ENCODE measurements at regions not wholly inside any gene's neighbourhood (a gene's known extent, or its start where the extent isn't known, plus 50 kb on each side); places are given as distances from the start of the nearest gene placed in this dataset.
A peak's percentile ranks its signal among the peaks of the same experiment; 100 is the strongest.

GRCh38 chr10:4246881-4247358, 461.9 kb upstream of the KLF6 start:
- H3K4me3 ChIP-seq = no peak overlapping the region
- H3K27ac ChIP-seq = peak overlapping the region; percentile 48 to 56
- H3K36me3 ChIP-seq = no peaks in the 10 kb centered on the region
- peaks cover 0 to 37% of the 10 kb centered on the region in 2 donors for H3K4me1 ChIP-seq
- no peaks in the 10 kb centered on the region for H3K9me3 ChIP-seq
- no peak for TF ChIP-seq CTCF (IDR thresholded peaks at IDR 0.05)
- DNase-seq (ENCODE audit: low spot score) = no peak
- no peaks in the 10 kb centered on the region for H3K27me3 ChIP-seq

- peaks cover 0 to 51% of the 10 kb centered on the region in 2 donors for H3K4me1 ChIP-seq
- no peak for DNase-seq (ENCODE audit: low spot score)
- H3K27me3 ChIP-seq = no peaks in the 10 kb centered on the region
- peak overlapping the region; percentile 41 to 45 for H3K4me3 ChIP-seq
- no peaks in the 10 kb centered on the region for H3K36me3 ChIP-seq
- TF ChIP-seq CTCF (IDR thresholded peaks at IDR 0.05) = no peak
- H3K9me3 ChIP-seq = no peaks in the 10 kb centered on the region
- peak overlapping the region; percentile 85 to 94 for H3K27ac ChIP-seq
Observed at GRCh38 chr10:4243651-4244050, 458.6 kb upstream of the KLF6 start.

GRCh38 chr10:4243169-4243568, 458.2 kb upstream of the KLF6 start:
- H3K9me3 ChIP-seq = no peaks in the 10 kb centered on the region
- TF ChIP-seq CTCF (IDR thresholded peaks at IDR 0.05) = no peak
- peak overlapping the region; percentile 85 to 94 for H3K27ac ChIP-seq
- H3K27me3 ChIP-seq = no peaks in the 10 kb centered on the region
- peaks cover 0 to 51% of the 10 kb centered on the region in 2 donors for H3K4me1 ChIP-seq
- H3K36me3 ChIP-seq = no peaks in the 10 kb centered on the region
- no peak for DNase-seq (ENCODE audit: low spot score)
- H3K4me3 ChIP-seq = peak overlapping the region; percentile 41 to 45

DNA sequence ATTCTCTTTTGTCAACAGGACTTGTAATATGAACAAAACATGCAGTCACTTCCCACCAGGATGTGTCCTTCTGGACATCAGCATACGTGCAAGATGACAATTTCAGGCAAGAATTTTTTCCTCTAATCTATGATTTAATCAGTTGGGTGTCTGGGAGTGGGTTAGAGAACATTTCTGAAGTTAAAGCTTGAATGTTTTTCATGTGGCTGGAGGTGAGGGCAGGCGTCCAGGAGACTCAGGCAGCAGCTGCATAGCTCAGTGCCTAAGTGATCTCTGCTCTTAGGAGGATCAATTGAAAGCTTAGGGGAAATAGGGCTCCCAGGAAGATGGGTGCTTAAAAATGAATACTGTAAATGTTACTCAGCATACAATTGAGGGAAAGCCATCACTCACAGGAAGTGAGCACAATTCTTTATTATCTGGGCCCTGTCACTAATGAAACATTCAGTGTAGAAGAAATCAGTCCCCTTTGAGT, 457.6 kb upstream of the KLF6 start:
- no peaks in the 10 kb centered on the region for H3K9me3 ChIP-seq
- no peak for TF ChIP-seq CTCF (IDR thresholded peaks at IDR 0.05)
- DNase-seq (ENCODE audit: low spot score) = no peak
- H3K27ac ChIP-seq = peak overlapping the region; percentile 85 to 94
- peak overlapping the region; percentile 41 to 45 for H3K4me3 ChIP-seq
- H3K4me1 ChIP-seq = peaks cover 0 to 51% of the 10 kb centered on the region in 2 donors
- no peaks in the 10 kb centered on the region for H3K27me3 ChIP-seq
- no peaks in the 10 kb centered on the region for H3K36me3 ChIP-seq

DNA sequence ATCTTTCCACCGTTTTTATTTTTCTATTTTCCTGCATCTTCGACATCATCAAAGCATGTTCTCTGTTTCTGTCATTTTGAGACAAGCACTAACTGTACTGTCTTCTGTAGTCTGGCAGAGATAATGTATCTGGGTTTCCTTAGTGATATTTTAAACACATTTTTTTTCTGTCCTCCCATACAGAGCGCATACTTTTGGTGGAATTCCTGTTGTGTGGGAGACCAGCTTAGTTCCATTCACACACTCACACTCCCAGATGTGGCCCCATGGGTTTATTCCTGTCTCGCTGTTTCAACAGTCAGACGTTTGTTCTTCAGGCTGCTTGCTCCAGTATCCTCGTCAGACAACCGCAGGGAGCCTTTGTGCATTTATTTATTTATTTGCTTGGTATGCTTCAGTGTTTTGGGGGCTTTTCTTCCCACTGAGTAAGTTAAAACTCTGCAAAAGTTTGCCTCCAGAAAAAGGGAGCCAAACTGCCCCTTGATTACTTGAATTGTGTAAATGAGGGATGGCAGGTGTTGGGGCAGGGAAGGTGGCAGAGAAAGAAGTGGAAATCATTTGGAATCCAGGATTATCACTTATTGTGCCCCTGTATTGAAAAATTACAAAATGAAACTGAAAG, 456.8 kb upstream of the KLF6 start:
- Histone ChIP-seq H3K4me1 (peaks cover 0 to 45% of the 10 kb centered on the region in 2 donors), H3K9me3 (no peaks in the 10 kb centered on the region), H3K4me3 (peak overlapping the region; percentile 41 to 45), H3K36me3 (no peaks in the 10 kb centered on the region), H3K27me3 (no peaks in the 10 kb centered on the region), H3K27ac (peak overlapping the region; percentile 85 to 94)
- no peak for TF ChIP-seq CTCF (IDR thresholded peaks at IDR 0.05)
- DNase-seq (ENCODE audit: low spot score) = no peak

Data from right atrium auricular region (tissue), 2 donors.